Large intestine (tissue), 3 donors: ENCODE measurements at regions not wholly inside any gene's neighbourhood (a gene's known extent, or its start where the extent isn't known, plus 50 kb on each side); places are given as distances from the start of the nearest gene placed in this dataset.

Source experiments
- DNase-seq, 2 donors: peaks; one replicate each; pipeline versions ENCODE4 v3.0.0 to v3.0.0-alpha.2; 2013
- H3K27ac ChIP-seq: one replicate; pipeline ENCODE4 v1.5.1; 2013; ENCODE audit warnings: low read length
- H3K27me3 ChIP-seq: 2 replicates; pipeline ENCODE4 v1.6.1; 2013; ENCODE audit warnings: low read length; ENCODE audit not compliant: control insufficient read depth, insufficient read depth
- H3K36me3 ChIP-seq: 2 replicates; pipeline ENCODE4 v1.6.1; 2013; ENCODE audit warnings: low read length; ENCODE audit not compliant: control insufficient read depth, insufficient read depth
- H3K4me1 ChIP-seq: one replicate; pipeline ENCODE4 v1.6.1; 2013; ENCODE audit warnings: low read length; ENCODE audit not compliant: control insufficient read depth, insufficient read depth
- H3K4me3 ChIP-seq: one replicate; pipeline ENCODE4 v1.5.1; 2013; ENCODE audit warnings: low read length
- H3K9me3 ChIP-seq: one replicate; pipeline ENCODE4 v1.6.1; 2013; ENCODE audit warnings: mild to moderate bottlenecking, low read depth, low read length, moderate library complexity; ENCODE audit not compliant: control insufficient read depth
- WGBS: methylation state at CpG from one replicate; pipeline ENCODE4 v1.1.5; 2013; ENCODE audit warnings: low lambda C conversion rate; ENCODE audit not compliant: insufficient coverage; 5-methylcytosine and 5-hydroxymethylcytosine counted together

GRCh38 chr18:11261486-11261885 lies 112.1 kb upstream of the PIEZO2 start:
- no peaks in the 10 kb centered on the region for H3K27me3 ChIP-seq
- no CpG with 5 or more reads among the region's 2 CpGs for WGBS
- no peaks in the 10 kb centered on the region for H3K4me1 ChIP-seq
- no peaks in the 10 kb centered on the region for H3K36me3 ChIP-seq
- no peak for DNase-seq
- no peak overlapping the region for H3K27ac ChIP-seq
- H3K4me3 ChIP-seq: no peak overlapping the region
- peaks cover 3% of the 10 kb centered on the region for H3K9me3 ChIP-seq

- no peaks in the 10 kb centered on the region for H3K4me1 ChIP-seq
- no peak for DNase-seq
- no peak overlapping the region for H3K4me3 ChIP-seq
- H3K36me3 ChIP-seq: no peaks in the 10 kb centered on the region
- no peaks in the 10 kb centered on the region for H3K27me3 ChIP-seq
- no peak overlapping the region for H3K27ac ChIP-seq
- peaks cover 3% of the 10 kb centered on the region for H3K9me3 ChIP-seq
- WGBS: no CpG with 5 or more reads among the region's 3 CpGs
Measured at GRCh38 chr18:11260961-11261461, 111.6 kb upstream of the PIEZO2 start.

- peaks cover 2% of the 10 kb centered on the region for H3K27me3 ChIP-seq
- no peak overlapping the region for H3K27ac ChIP-seq
- H3K4me3 ChIP-seq: no peak overlapping the region
- WGBS: 20% methylated on average over 1 of the region's 10 CpGs
- peaks cover 3% of the 10 kb centered on the region for H3K9me3 ChIP-seq
- H3K4me1 ChIP-seq: no peaks in the 10 kb centered on the region
- no peaks in the 10 kb centered on the region for H3K36me3 ChIP-seq
- no peak for DNase-seq
Measured at GRCh38 chr18:11259469-11260150, 110.2 kb upstream of the PIEZO2 start.

GRCh38 chr18:11258039-11258610 lies 108.8 kb upstream of the PIEZO2 start:
- no peak for DNase-seq
- Histone ChIP-seq H3K9me3 (peaks cover 3% of the 10 kb centered on the region), H3K4me3 (no peak overlapping the region), H3K27ac (no peak overlapping the region), H3K27me3 (peaks cover 2% of the 10 kb centered on the region), H3K4me1 (no peaks in the 10 kb centered on the region), H3K36me3 (no peaks in the 10 kb centered on the region)
- no CpG with 5 or more reads among the region's 1 CpG for WGBS

GRCh38 chr18:11256251-11256650 lies 106.9 kb upstream of the PIEZO2 start:
- Histone ChIP-seq H3K9me3 (no peaks in the 10 kb centered on the region), H3K27me3 (peaks cover 2% of the 10 kb centered on the region), H3K4me1 (no peaks in the 10 kb centered on the region), H3K36me3 (no peaks in the 10 kb centered on the region), H3K4me3 (no peak overlapping the region), H3K27ac (no peak overlapping the region)
- no peak for DNase-seq

GRCh38 chr18:11251891-11252270 lies 102.5 kb upstream of the PIEZO2 start:
- no CpG with 5 or more reads among the region's 2 CpGs for WGBS
- Histone ChIP-seq H3K36me3 (no peaks in the 10 kb centered on the region), H3K4me1 (peaks cover 15% of the 10 kb centered on the region), H3K27ac (no peak overlapping the region), H3K9me3 (peaks cover 3% of the 10 kb centered on the region), H3K4me3 (no peak overlapping the region), H3K27me3 (peaks cover 2% of the 10 kb centered on the region)
- DNase-seq: no peak

- Histone ChIP-seq H3K4me1 (peaks cover 15% of the 10 kb centered on the region), H3K27me3 (peaks cover 2% of the 10 kb centered on the region), H3K27ac (no peak overlapping the region), H3K9me3 (peaks cover 3% of the 10 kb centered on the region), H3K36me3 (no peaks in the 10 kb centered on the region), H3K4me3 (no peak overlapping the region)
- DNase-seq: no peak
- no CpG with 5 or more reads among the region's 2 CpGs for WGBS
Measured at GRCh38 chr18:11251229-11251890, 102.0 kb upstream of the PIEZO2 start.

- WGBS: 67% methylated on average over 1 of the region's 2 CpGs
- no peaks in the 10 kb centered on the region for H3K27me3 ChIP-seq
- H3K4me3 ChIP-seq: no peak overlapping the region
- peak; percentile 48 to 79 for DNase-seq
- no peaks in the 10 kb centered on the region for H3K36me3 ChIP-seq
- peaks cover 15% of the 10 kb centered on the region for H3K4me1 ChIP-seq
- H3K9me3 ChIP-seq: peaks cover 3% of the 10 kb centered on the region
- H3K27ac ChIP-seq: peak overlapping the region; percentile 74
Measured at GRCh38 chr18:11249391-11249790, 100.0 kb upstream of the PIEZO2 start.

GRCh38 chr18:11247381-11247970 lies 98.1 kb upstream of the PIEZO2 start:
- no peaks in the 10 kb centered on the region for H3K27me3 ChIP-seq
- H3K9me3 ChIP-seq: peaks cover 3% of the 10 kb centered on the region
- H3K4me3 ChIP-seq: no peak overlapping the region
- no peaks in the 10 kb centered on the region for H3K36me3 ChIP-seq
- H3K4me1 ChIP-seq: peaks cover 15% of the 10 kb centered on the region
- no peak overlapping the region for H3K27ac ChIP-seq
- DNase-seq: no peak

GRCh38 chr18:11246495-11247300 lies 97.3 kb upstream of the PIEZO2 start:
- H3K9me3 ChIP-seq: peaks cover 3% of the 10 kb centered on the region
- no peaks in the 10 kb centered on the region for H3K27me3 ChIP-seq
- no peak overlapping the region for H3K4me3 ChIP-seq
- no peaks in the 10 kb centered on the region for H3K36me3 ChIP-seq
- H3K4me1 ChIP-seq: peaks cover 15% of the 10 kb centered on the region
- WGBS: 100% methylated on average over 1 of the region's 16 CpGs
- no peak for DNase-seq
- H3K27ac ChIP-seq: no peak overlapping the region
